ENCODE measurements at regions not wholly inside any gene's neighbourhood (a gene's known extent, or its start where the extent isn't known, plus 50 kb on each side); places are given as distances from the start of the nearest gene placed in this dataset.

GRCh38 chr6:3911614-3912336 lies 62.6 kb downstream of the FAM50B start:
- Histone ChIP-seq H3K4me3 (no peak overlapping the region), H3K9ac (ENCODE audit: insufficient read depth in 1 of 2, low read length in 2 of 2) (peak overlapping the region in 1 of 2 donors; percentile 32)
- TF ChIP-seq CTCF (IDR thresholded peaks at IDR 0.05; ENCODE audit: control extremely low read depth, extremely low read depth), result no peak

GRCh38 chr6:3912361-3913076 lies 63.3 kb downstream of the FAM50B start:
- no peak for TF ChIP-seq CTCF (IDR thresholded peaks at IDR 0.05; ENCODE audit: control extremely low read depth, extremely low read depth)

More at GRCh38 chr6:3911614-3912336, 62.6 kb downstream of the FAM50B start:
- Histone ChIP-seq H3K27ac (ENCODE audit: low read depth in 1 of 2, low read length in 1 of 2) (peak overlapping the region in 1 of 2 donors; percentile 100), H3K27me3 (ENCODE audit: control insufficient read depth in 3 of 3, insufficient read depth in 3 of 3, low read length in 2 of 3) (peaks cover 0 to 5% (median 0%) of the 10 kb centered on the region in 3 donors), H3K4me1 (ENCODE audit: control insufficient read depth in 5 of 5, insufficient read depth in 5 of 5, low read length in 5 of 5) (peaks cover 0 to 16% (median 11%) of the 10 kb centered on the region in 5 donors), H3K9me3 (ENCODE audit: control insufficient read depth in 4 of 4, insufficient read depth in 3 of 4, low read length in 3 of 4) (no peaks in the 10 kb centered on the region), H3K36me3 (ENCODE audit: control insufficient read depth in 4 of 4, insufficient read depth in 4 of 4, low read length in 4 of 4) (no peaks in the 10 kb centered on the region)
- 68 to 86% methylated on average over 8 of the region's 8 CpGs for WGBS, 2 donors
- DNase-seq, result peak; percentile 64 to 69 (median 66)
- peak; percentile 44 for ATAC-seq (ENCODE audit: insufficient read depth, low FRiP score)

GRCh38 chr6:3913077-3913957 lies 64.1 kb downstream of the FAM50B start:
- Histone ChIP-seq H3K27ac (ENCODE audit: low read depth in 1 of 2, low read length in 1 of 2) (peak overlapping the region; percentile 54 to 100), H3K4me1 (ENCODE audit: control insufficient read depth in 5 of 5, insufficient read depth in 5 of 5, low read length in 5 of 5) (peaks cover 0 to 16% (median 11%) of the 10 kb centered on the region in 5 donors), H3K4me3 (no peak overlapping the region), H3K36me3 (ENCODE audit: control insufficient read depth in 4 of 4, insufficient read depth in 4 of 4, low read length in 4 of 4) (no peaks in the 10 kb centered on the region), H3K9ac (ENCODE audit: insufficient read depth in 1 of 2, low read length in 2 of 2) (no peak overlapping the region), H3K9me3 (ENCODE audit: control insufficient read depth in 4 of 4, insufficient read depth in 3 of 4, low read length in 3 of 4) (no peaks in the 10 kb centered on the region), H3K27me3 (ENCODE audit: control insufficient read depth in 3 of 3, insufficient read depth in 3 of 3, low read length in 2 of 3) (peaks cover 0 to 5% (median 0%) of the 10 kb centered on the region in 3 donors)
- peak; percentile 76 for ATAC-seq (ENCODE audit: insufficient read depth, low FRiP score)
- peak in 2 of 3 donors; percentile 24 to 40 for DNase-seq
- TF ChIP-seq CTCF (IDR thresholded peaks at IDR 0.05; ENCODE audit: control extremely low read depth, extremely low read depth), result no peak
- 60 to 89% methylated on average over 6 of the region's 6 CpGs for WGBS, 2 donors

More at GRCh38 chr6:3912361-3913076, 63.3 kb downstream of the FAM50B start:
- peak overlapping the region; percentile 47 to 100 for H3K27ac ChIP-seq (ENCODE audit: low read depth in 1 of 2, low read length in 1 of 2)
- no peaks in the 10 kb centered on the region for H3K36me3 ChIP-seq (ENCODE audit: control insufficient read depth in 4 of 4, insufficient read depth in 4 of 4, low read length in 4 of 4)
- peaks cover 0 to 5% (median 0%) of the 10 kb centered on the region in 3 donors for H3K27me3 ChIP-seq (ENCODE audit: control insufficient read depth in 3 of 3, insufficient read depth in 3 of 3, low read length in 2 of 3)
- DNase-seq, result no peak
- H3K9me3 ChIP-seq (ENCODE audit: control insufficient read depth in 4 of 4, insufficient read depth in 3 of 4, low read length in 3 of 4), result no peaks in the 10 kb centered on the region
- 90% methylated on average over 3 of the region's 3 CpGs for WGBS, 2 donors
- ATAC-seq (ENCODE audit: insufficient read depth, low FRiP score), result no peak
- no peak overlapping the region for H3K9ac ChIP-seq (ENCODE audit: insufficient read depth in 1 of 2, low read length in 2 of 2)
- no peak overlapping the region for H3K4me3 ChIP-seq
- peaks cover 0 to 16% (median 11%) of the 10 kb centered on the region in 5 donors for H3K4me1 ChIP-seq (ENCODE audit: control insufficient read depth in 5 of 5, insufficient read depth in 5 of 5, low read length in 5 of 5)
